H54 (cell line): ENCODE measurements at regions not wholly inside any gene's neighbourhood (a gene's known extent, or its start where the extent isn't known, plus 50 kb on each side); places are given as distances from the start of the nearest gene placed in this dataset.
"Not testable (repeated sequence)": the region's sequence is repeated elsewhere in the genome, so short reads cannot be mapped to it uniquely, and the experiment has no call there.

ENCODE experiments used
- DNase-seq: peaks from one replicate; pipeline ENCODE4 v3.0.0; 2011; ENCODE audit warnings: low spot score, mixed read lengths; ENCODE audit not compliant: insufficient read length
- FAIRE-seq: peaks from 3 replicates; lab custom pipeline; 2011; peaks lifted over from hg19 to GRCh38; lab: Jason Lieb, UNC
- POLR2A ChIP-seq: IDR thresholded peaks from 2 replicates; pipeline ENCODE4 v1.6.1; 2011; ENCODE audit warnings: low read depth, mild to moderate bottlenecking, low read length

DNA sequence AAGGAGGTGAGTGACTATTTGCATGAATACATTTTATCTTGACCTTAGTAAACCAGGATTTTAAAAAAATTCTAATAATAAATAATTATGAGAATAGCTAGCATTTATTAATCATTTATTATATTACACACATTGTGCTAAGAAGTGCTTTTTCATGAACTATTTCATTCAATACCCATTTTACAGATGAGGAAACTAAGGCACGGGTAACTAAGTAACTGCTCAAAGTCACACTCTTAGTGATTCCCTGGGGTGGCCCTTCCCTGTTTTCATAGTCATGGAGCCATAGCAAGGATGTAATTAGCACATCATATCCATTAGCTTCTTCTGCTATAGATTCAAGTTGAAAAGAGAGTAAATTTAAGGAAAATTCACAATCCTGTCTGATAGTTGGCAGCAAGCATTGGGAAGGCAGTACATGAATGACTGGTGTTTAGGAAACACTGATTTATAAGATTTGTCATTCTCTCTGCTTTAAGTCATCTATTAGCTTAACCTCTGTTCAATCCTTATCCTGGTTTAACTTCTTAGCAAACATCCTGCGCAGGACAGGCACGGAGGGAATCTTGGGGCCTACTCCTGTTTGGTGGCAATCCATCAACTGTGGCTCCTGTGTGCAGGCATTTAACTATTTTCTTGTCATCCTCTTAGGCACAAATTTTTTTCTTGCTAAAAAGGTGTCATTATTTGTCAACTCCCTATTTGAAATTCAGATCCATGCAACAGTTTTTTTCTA is 68.3 kb downstream of the RIN2 start:
- TF ChIP-seq POLR2A: no peak
- no peak for FAIRE-seq
- DNase-seq: no peak

DNA sequence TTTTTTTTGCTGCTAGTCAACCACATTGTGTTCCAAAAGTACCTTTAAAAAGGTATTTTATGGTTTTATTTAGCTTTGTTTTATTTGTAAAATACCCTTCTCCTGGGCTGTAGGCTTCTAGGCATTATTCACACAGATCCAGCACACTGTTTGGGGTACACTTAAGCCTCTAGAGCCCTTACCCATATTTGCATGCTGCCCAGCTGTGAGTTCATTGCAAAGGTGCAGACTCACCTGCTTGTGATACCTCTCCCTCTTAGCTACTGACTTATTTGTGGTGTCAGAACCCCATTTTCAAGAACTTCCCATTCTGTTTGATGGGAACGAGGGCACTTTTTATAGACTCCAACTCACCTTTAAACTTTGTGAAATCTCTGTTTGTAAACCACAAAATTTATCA is 69.8 kb downstream of the RIN2 start:
- no peak for FAIRE-seq
- no peak for DNase-seq
- TF ChIP-seq POLR2A: no peak

DNA sequence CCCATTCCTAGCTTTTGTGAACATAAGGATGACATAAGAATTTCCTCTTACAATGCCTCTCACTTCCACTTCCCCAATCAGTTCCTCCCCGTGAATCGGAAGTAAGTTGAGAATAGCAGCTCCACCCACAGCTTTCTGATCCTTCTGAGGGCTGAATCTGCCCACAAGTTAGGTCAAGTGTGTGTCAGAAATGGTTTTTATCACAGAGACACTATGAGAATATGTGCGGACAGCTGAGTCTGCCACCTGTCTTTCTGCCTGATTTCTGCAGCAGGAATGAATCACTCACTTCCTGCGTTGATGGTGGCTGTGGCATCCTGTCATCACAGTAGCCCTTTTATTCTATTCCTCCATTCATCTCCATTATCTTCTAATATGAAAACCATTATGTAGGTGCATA is 70.2 kb downstream of the RIN2 start:
- TF ChIP-seq POLR2A: no peak
- FAIRE-seq: peak; percentile 69
- DNase-seq: peak; percentile 35

DNA sequence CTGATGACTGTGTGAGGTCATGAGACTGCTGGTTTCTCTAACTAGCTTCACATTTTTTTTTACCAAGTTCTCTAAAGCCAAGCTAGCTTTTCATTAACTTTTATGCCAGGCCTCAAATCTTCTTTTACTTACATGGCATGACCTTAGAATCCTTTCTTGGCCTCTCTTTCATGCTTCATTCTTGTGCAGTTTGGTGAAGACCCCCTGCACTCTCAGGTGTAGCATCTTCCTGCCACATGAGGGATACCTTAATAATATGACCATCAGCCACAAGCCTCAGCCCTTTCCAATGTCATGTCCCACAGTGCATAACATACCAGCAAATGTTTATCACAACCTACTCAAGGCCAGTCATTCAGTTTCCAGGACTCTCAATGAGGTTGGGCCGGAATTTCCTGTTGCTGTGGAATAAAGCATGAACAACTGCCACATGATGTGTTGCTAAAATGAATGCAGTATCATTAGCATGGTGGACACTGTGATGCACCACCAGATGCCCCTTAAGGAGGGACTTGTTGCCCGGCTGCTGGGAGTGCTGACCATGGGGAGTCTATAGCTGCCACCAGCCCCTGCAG is 72.2 kb downstream of the RIN2 start:
- DNase-seq (no peak), FAIRE-seq (no peak)
- no peak for TF ChIP-seq POLR2A

DNA sequence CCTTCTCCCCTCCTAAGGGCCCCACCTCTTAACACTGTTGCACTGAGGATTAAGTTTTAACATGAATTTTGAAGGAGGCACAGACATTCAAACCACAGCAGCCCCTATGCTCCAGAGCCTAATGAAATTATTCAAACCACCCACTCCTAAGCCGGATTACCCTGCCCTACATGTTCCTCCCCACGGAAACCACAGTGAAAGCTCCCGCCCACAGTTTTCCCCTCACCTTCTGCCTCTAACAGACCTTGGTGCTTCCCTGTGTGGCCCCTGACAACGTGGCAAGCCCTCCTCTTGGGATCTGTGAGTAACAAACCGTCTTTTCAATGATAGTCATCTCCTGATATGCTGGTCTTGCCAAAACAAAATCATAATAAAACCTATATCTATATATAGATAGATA is 74.8 kb downstream of the RIN2 start:
- FAIRE-seq (no peak), DNase-seq (no peak)
- no peak for TF ChIP-seq POLR2A

DNA sequence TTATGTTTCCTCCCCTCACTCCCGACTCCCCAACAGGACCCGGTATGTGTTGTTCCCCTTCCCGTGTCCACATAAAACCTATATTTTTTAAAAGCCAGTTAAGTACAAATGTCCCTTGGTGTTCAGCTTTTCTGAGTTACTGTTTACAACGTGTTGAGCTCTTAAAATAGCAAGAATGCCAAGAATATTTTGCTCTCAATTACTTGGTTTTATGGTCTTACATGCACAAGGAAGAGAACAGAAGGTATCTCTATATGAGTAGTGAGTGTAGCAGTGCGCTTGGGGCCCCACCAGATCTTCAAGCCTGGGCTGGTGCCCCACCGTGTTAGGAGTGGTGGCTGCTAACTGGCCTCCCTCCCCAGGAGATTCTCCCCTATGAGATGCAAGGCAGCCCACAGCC is 75.3 kb downstream of the RIN2 start:
- DNase-seq (no peak), FAIRE-seq (no peak)

DNA sequence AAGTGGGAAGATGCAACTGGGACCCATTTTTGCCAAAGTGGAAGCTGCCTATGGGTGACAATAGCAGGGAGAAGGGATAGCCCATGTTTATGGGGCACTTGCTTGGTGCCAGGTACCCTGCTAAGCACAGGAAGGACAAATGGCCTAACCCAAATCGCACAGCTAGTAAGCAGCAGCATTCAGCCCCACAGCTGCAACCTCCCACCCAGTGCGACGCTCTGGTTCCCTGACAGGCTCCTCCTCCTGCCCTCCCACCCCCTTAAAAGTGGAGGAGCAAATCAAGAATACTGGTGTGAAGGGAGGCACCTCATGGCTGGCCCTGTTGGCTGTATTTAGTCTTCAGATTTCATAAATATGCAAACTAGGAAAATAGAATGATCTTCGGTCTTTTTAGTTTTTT is 76.2 kb downstream of the RIN2 start:
- DNase-seq (no peak), FAIRE-seq (no peak)
- no peak for TF ChIP-seq POLR2A

More for the DNA sequence above, 75.3 kb downstream of the RIN2 start:
- no peak for TF ChIP-seq POLR2A

DNA sequence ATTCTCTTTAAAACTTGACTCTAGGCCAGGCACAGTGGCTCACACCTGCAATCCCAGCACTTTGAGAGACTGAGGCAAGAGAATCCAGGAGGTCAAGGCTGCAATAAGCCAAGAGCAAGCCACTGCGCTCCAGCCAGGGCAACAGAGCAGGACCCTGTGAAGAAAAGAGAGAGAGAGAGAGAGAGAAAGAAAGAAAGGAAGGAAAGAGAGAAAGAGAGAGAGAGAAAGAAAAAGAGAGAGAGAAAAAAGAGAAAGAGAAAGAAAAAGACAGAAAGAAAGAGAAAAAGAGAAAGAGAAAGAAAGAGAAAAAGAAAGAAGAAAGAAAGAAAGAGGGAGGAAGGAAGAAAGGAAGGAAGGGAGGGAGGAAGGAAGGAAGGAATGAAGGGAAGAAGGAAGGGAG is 76.7 kb downstream of the RIN2 start:
- FAIRE-seq (no peak), DNase-seq (no peak)
- no peak for TF ChIP-seq POLR2A

DNA sequence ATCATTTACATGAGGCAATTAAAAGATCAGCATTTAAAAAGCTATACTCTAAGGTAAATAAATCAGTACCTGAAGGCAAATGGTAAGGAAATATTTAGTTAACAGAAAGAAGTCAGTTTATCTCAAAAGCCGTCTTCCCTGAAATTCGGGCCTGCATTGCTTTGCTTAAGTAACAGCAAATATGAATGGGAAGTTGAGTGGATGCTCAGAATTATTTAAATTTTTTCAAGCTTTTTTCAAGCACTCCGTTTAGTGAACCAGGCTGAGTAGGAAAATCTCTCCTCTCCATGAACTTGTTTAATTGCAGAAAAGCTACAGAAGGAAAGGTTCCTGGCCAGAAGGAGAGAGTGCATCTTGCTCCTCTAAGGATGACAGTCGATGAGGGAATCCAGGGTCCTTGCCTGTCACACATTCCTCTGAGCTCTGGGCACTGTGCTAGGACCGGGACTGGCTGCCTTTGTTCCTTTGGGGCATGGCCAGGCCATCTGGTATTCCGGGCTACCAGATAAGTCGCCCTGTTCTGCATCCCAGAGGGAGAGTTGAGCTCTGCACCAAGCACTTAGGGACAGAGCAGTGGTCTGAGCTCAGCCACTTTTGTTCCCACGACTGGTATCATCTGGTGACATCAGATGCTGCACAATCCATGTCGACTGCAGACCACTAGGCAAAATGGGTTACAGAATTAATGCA is 77.6 kb downstream of the RIN2 start:
- no peak for TF ChIP-seq POLR2A

DNA sequence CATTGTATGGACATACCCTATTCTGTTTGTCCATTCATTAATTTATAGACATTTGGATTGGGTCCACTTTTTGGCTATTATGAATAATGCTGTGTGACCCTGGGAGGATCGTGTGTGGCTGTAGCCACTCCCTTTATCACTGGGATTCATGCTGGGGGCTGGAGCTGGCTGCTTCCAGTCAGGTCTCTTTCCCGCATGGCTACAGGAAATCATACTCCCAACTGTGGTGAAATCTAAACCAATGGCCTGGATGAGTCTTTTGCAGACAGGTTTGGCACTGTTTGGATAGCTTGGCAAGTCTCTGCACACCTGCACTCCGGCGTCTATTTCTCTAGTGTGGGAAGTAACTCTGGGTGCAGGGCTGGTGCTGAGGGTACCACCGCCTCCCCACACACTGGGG is 80.4 kb downstream of the RIN2 start:
- FAIRE-seq: no peak
- no peak for DNase-seq
- no peak for TF ChIP-seq POLR2A

More for the DNA sequence above, 77.6 kb downstream of the RIN2 start:
- DNase-seq: no peak
- no peak for FAIRE-seq

DNA sequence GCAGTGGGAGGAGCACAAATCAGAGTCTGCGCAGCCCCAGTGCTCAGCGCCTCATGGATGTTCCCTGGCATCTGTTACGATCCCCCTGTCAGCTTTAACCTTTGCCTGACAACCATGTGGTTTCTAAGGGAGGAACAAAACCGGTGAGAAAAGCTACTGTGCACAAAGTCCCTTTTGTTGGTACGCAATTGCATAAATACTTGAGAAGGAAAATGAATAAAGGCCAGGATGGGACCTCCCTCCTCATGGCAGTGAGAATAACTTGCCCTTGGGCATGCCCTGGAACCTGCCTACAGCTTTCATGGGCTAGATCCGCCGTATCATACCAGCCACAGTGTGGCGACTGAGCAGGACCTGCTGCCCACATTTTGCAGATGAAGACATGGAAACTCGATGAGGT is 81.0 kb downstream of the RIN2 start:
- no peak for TF ChIP-seq POLR2A
- FAIRE-seq (no peak), DNase-seq (no peak)

DNA sequence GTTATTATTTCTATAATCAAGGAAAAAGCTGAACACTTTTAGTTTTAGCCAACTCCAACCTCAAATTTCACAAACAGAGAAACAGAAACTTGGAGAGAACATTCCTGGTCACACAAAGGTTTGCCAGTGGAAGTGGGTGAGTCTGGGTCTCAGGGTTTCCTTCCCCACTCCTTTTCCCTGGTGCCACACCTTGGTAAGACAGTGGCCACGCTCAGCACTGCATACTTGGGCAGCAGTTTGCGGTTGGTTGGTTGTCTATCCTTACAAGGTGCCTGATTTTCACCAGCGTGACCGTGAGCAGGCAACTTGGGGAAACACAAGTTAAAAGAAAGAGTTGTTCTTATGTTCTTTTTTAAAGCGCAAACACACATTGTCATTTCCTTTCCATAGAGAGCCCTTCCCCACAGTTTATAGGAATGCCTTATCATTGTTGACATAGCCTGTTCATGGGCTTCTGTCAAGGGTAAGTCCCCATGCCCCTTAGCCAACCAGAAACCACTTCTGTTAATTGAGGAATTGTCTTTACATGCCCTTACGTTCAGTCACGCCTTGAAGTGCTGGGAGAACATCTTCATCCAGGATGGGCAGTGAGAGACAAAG is 82.2 kb downstream of the RIN2 start:
- FAIRE-seq (no peak), DNase-seq (no peak)
- no peak for TF ChIP-seq POLR2A

DNA sequence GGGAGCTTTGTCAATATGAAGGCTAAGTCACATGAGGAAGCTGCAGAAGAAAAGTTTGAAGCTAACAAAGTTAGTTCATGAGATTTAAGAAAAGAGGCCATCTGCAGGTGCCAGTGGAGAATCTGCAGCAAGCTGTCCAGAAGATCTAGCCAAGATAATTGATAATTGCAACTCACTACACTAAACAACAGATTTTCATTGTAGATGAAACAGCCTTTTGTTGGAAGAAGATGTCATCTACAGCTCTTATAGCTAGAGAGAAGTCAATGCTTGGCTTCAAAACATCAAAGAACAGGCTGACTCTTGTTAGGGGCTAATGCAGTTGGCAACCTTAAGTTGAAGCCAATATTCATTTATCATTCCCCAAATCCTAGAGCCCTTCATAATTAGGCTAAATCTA is 83.7 kb downstream of the RIN2 start:
- FAIRE-seq: no peak
- no peak for DNase-seq
- TF ChIP-seq POLR2A: no peak

DNA sequence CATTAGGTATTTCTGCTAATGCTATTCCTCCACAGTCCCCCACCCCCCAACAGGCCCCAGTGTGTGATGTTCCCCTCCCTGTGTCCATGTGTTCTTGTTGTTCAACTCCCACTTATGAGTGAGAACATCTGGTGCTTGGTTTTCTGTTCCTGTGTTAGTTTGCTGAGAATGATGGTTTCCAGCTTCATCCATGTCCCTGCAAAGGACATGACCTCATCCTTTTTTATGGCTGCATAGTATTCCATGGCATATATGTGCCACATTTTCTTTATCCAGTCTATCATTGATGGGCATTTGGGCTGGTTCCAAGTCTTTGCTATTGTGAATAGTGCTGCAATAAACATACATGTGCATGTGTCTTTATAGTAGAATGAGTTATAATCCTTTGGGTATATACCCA is 86.8 kb downstream of the RIN2 start:
- DNase-seq, FAIRE-seq: not testable (repeated sequence)
